Right lobe of liver (tissue), 4 donors: ENCODE measurements at regions not wholly inside any gene's neighbourhood (a gene's known extent, or its start where the extent isn't known, plus 50 kb on each side); places are given as distances from the start of the nearest gene placed in this dataset.

ENCODE experiments used
- CTCF ChIP-seq, 4 donors: fragments of 200-600 bp in 3 of 4; fragments of 450-650 bp in 1 of 4; IDR thresholded peaks; one replicate each; pipeline versions ENCODE4 v1.5.1 to v1.8.0; 2016 to 2022; ENCODE audit warnings: antibody characterized with exemption in 4 of 4, mild to moderate bottlenecking in 2 of 4
- POLR2A ChIP-seq: fragments of 450-650 bp; IDR thresholded peaks from one replicate; pipeline ENCODE4 v1.6.1; 2017; ENCODE audit warnings: antibody characterized with exemption, mild to moderate bottlenecking
- donor health status: DM: no; HTN: no; CAD: no.
- donor health status: DM: no; HTN: no; CAD: no.
- donor health status: DM: no; HTN: yes; CAD: no.

- TF ChIP-seq CTCF (IDR thresholded peaks at IDR 0.05) = no peak
- TF ChIP-seq POLR2A = no peak
These were observed 114.6 kb upstream of the KRAS start for GRCh38 chr12:25365340-25365730.
